ENCODE measurements at regions not wholly inside any gene's neighbourhood (a gene's known extent, or its start where the extent isn't known, plus 50 kb on each side); places are given as distances from the start of the nearest gene placed in this dataset.

GRCh38 chr3:106700981-106701380 lies 676.3 kb upstream of the CCDC54 start:
- H3K27ac ChIP-seq: no peak overlapping the region
- TF ChIP-seq, protein P1, sequence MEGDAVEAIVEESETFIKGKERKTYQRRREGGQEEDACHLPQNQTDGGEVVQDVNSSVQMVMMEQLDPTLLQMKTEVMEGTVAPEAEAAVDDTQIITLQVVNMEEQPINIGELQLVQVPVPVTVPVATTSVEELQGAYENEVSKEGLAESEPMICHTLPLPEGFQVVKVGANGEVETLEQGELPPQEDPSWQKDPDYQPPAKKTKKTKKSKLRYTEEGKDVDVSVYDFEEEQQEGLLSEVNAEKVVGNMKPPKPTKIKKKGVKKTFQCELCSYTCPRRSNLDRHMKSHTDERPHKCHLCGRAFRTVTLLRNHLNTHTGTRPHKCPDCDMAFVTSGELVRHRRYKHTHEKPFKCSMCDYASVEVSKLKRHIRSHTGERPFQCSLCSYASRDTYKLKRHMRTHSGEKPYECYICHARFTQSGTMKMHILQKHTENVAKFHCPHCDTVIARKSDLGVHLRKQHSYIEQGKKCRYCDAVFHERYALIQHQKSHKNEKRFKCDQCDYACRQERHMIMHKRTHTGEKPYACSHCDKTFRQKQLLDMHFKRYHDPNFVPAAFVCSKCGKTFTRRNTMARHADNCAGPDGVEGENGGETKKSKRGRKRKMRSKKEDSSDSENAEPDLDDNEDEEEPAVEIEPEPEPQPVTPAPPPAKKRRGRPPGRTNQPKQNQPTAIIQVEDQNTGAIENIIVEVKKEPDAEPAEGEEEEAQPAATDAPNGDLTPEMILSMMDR (IDR thresholded peaks at IDR 0.05): no peak
- no peak overlapping the region for H3K4me3 ChIP-seq
- no peaks in the 10 kb centered on the region for H3K9me3 ChIP-seq
- intact Hi-C loops (cut with DNase I; ENCODE audit: low total_unique reads): no loop called here
- H3K36me3 ChIP-seq: no peaks in the 10 kb centered on the region
- no peaks in the 10 kb centered on the region for H3K27me3 ChIP-seq
- no peaks in the 10 kb centered on the region for H3K4me1 ChIP-seq
- DNase-seq: no peak

DNA sequence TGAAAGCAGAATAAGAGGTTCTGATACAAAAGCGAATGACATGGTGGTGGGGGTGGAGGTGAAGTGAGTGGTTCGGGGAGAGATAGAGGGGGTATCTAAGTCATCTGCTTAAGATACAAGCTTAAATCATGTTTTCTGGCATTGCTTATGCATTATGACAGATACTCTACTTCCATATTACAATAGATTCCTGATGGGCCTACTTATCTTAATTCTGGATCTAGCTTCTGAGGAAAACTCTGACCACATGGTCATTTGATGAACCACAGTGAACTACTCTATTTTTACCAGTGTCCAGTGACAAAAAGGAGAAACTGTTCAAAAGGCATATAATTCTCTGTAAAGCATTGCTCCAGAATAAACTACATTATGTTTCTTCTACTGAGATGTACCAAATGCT lies 673.7 kb upstream of the CCDC54 start:
- H3K4me1 ChIP-seq: no peaks in the 10 kb centered on the region
- intact Hi-C loops (cut with DNase I; ENCODE audit: low total_unique reads): no loop called here
- DNase-seq: no peak
- H3K27me3 ChIP-seq: no peaks in the 10 kb centered on the region
- no peak overlapping the region for H3K27ac ChIP-seq
- no peak overlapping the region for H3K4me3 ChIP-seq
- no peaks in the 10 kb centered on the region for H3K9me3 ChIP-seq
- TF ChIP-seq, protein P1 (IDR thresholded peaks at IDR 0.05): no peak
- no peaks in the 10 kb centered on the region for H3K36me3 ChIP-seq

DNA sequence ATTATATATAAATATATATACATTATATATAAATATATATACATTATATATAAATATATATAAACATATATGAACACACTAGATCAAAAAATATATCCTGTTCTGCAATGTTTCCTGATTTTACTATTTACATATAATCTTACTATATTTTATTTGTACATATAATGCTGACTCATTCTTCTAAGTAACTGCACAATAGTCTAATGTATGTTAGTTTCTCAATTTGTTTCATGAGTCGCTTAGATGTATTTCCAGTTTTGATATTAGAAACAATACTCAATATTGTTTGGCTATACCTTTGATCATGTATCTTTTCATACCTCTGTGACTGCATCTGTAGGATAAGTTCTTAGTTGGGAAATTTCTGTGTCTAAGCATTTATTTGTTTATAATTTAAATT lies 669.9 kb upstream of the CCDC54 start:
- Histone ChIP-seq H3K27me3 (no peaks in the 10 kb centered on the region), H3K36me3 (no peaks in the 10 kb centered on the region), H3K4me1 (no peaks in the 10 kb centered on the region), H3K4me3 (no peak overlapping the region), H3K27ac (no peak overlapping the region), H3K9me3 (no peaks in the 10 kb centered on the region)
- TF ChIP-seq, protein P1 (IDR thresholded peaks at IDR 0.05): no peak
- no peak for DNase-seq
- intact Hi-C loops (cut with DNase I; ENCODE audit: low total_unique reads): no loop called here

- TF ChIP-seq, protein P1 (IDR thresholded peaks at IDR 0.05): no peak
- Histone ChIP-seq H3K36me3 (no peaks in the 10 kb centered on the region), H3K4me1 (no peaks in the 10 kb centered on the region), H3K9me3 (no peaks in the 10 kb centered on the region), H3K4me3 (no peak overlapping the region), H3K27ac (no peak overlapping the region), H3K27me3 (no peaks in the 10 kb centered on the region)
- intact Hi-C loops (cut with DNase I; ENCODE audit: low total_unique reads): no loop called here
- DNase-seq: no peak
Measured at GRCh38 chr3:106710596-106710995, 666.6 kb upstream of the CCDC54 start.

GRCh38 chr3:106711650-106712049 lies 665.6 kb upstream of the CCDC54 start:
- Histone ChIP-seq H3K36me3 (no peaks in the 10 kb centered on the region), H3K4me3 (no peak overlapping the region), H3K9me3 (peaks cover 0 to 3% (median 0%) of the 10 kb centered on the region in 3 donors), H3K27me3 (no peaks in the 10 kb centered on the region), H3K4me1 (no peaks in the 10 kb centered on the region), H3K27ac (no peak overlapping the region)
- intact Hi-C loops (cut with DNase I; ENCODE audit: low total_unique reads): no loop called here
- TF ChIP-seq, protein P1 (IDR thresholded peaks at IDR 0.05): no peak
- DNase-seq: no peak

DNA sequence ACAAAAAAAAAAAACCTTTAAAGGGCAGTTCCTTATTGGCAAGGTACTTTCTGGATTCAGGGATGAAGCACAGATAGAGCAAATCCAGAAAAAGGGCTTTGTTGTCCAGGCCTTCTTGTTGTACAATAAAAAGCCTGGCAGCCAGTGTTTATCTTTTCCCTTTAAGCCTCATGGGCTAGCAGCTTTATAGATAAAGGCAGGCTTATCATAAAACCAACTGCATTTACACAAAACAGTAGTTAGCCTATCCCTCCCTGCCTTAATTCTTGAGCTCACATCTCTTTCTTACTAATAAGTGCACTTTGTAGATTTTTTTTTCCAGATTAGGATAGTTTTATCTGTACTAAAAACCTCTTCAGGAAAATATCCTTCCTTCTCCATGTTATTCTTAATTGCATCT lies 662.8 kb upstream of the CCDC54 start:
- intact Hi-C loops (cut with DNase I; ENCODE audit: low total_unique reads): no loop called here
- Histone ChIP-seq H3K4me1 (no peaks in the 10 kb centered on the region), H3K36me3 (no peaks in the 10 kb centered on the region), H3K4me3 (no peak overlapping the region), H3K27me3 (no peaks in the 10 kb centered on the region), H3K27ac (no peak overlapping the region), H3K9me3 (peaks cover 0 to 3% (median 0%) of the 10 kb centered on the region in 3 donors)
- DNase-seq: no peak
- TF ChIP-seq, protein P1 (IDR thresholded peaks at IDR 0.05): no peak

All from tibial artery (tissue), 4 donors.